Thyroid gland (tissue), 4 donors: ENCODE measurements at regions not wholly inside any gene's neighbourhood (a gene's known extent, or its start where the extent isn't known, plus 50 kb on each side); places are given as distances from the start of the nearest gene placed in this dataset.

Experiments
- DNase-seq, 2 donors: peaks; one replicate each; pipeline ENCODE4 v3.0.0-alpha.2; 2019
- H3K27ac ChIP-seq, 3 donors: fragments of 200-600 bp; sonication (generic); 1 replicate in 2 of 3; 2 replicates in 1 of 3; pipeline ENCODE4 v1.5.1; 2016 to 2019; ENCODE audit warnings: mild to moderate bottlenecking in 1 of 3, moderate library complexity in 1 of 3
- H3K27me3 ChIP-seq: fragments of 200-600 bp; sonication (generic); one replicate; pipeline ENCODE4 v1.5.1; 2019
- H3K36me3 ChIP-seq, 2 donors: fragments of 200-600 bp; sonication (generic); one replicate each; pipeline ENCODE4 v1.5.1; 2016 to 2019
- H3K4me1 ChIP-seq, 2 donors: fragments of 200-600 bp; sonication (generic); one replicate each; pipeline ENCODE4 v1.5.1; 2017 to 2019
- H3K4me3 ChIP-seq, 3 donors: fragments of 200-600 bp; sonication (generic); replicated peaks in 1 of 3; 1 replicate in 2 of 3; 2 replicates in 1 of 3; pipeline ENCODE4 v1.5.1; 2016; ENCODE audit warnings: mild to moderate bottlenecking in 1 of 3
- H3K9me3 ChIP-seq: fragments of 200-600 bp; sonication (generic); one replicate; pipeline ENCODE4 v1.5.1; 2017
- POLR2A ChIP-seq, 2 donors: fragments of 450-650 bp; IDR thresholded peaks; one replicate each; pipeline ENCODE4 v1.6.1; 2017; ENCODE audit warnings: antibody characterized with exemption in 2 of 2, mild to moderate bottlenecking in 2 of 2, moderate library complexity in 1 of 2
- WGBS, 2 donors: methylation state at CpG; one replicate each; pipeline ENCODE4 v1.1.5; 2017; 5-methylcytosine and 5-hydroxymethylcytosine counted together
- intact Hi-C: fragments of 100-400 bp; cut with DNase I; formaldehyde crosslinking; loops from one replicate; pipeline ENCODE4 v1.15.1; 2023
- TF ChIP-seq, protein P1 (sequence below), 6 experiments: fragments of 200-600 bp in 3 of 6; fragments of 450-650 bp in 3 of 6; sonication (generic) in 3 of 6; IDR thresholded peaks; one replicate each; pipeline ENCODE4 v1.5.1; 2016 to 2019; ENCODE audit warnings: antibody characterized with exemption in 6 of 6, mild to moderate bottlenecking in 2 of 6, inconsistent platforms in 1 of 6, moderate library complexity in 1 of 6

- Histone ChIP-seq H3K36me3 (no peaks in the 10 kb centered on the region), H3K4me3 (no peak overlapping the region), H3K9me3 (no peaks in the 10 kb centered on the region), H3K4me1 (no peaks in the 10 kb centered on the region), H3K27me3 (no peaks in the 10 kb centered on the region), H3K27ac (no peak overlapping the region)
- no peak for DNase-seq
- WGBS, 2 donors = 87 to 95% methylated on average over 4 of the region's 4 CpGs
- intact Hi-C loops = no loop called here
- TF ChIP-seq, protein P1, sequence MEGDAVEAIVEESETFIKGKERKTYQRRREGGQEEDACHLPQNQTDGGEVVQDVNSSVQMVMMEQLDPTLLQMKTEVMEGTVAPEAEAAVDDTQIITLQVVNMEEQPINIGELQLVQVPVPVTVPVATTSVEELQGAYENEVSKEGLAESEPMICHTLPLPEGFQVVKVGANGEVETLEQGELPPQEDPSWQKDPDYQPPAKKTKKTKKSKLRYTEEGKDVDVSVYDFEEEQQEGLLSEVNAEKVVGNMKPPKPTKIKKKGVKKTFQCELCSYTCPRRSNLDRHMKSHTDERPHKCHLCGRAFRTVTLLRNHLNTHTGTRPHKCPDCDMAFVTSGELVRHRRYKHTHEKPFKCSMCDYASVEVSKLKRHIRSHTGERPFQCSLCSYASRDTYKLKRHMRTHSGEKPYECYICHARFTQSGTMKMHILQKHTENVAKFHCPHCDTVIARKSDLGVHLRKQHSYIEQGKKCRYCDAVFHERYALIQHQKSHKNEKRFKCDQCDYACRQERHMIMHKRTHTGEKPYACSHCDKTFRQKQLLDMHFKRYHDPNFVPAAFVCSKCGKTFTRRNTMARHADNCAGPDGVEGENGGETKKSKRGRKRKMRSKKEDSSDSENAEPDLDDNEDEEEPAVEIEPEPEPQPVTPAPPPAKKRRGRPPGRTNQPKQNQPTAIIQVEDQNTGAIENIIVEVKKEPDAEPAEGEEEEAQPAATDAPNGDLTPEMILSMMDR (IDR thresholded peaks at IDR 0.05) = no peak
- no peak for TF ChIP-seq POLR2A (IDR thresholded peaks at IDR 0.05)
These were observed 221.0 kb downstream of the FOXL1 start for GRCh38 chr16:86799367-86799766.

DNA sequence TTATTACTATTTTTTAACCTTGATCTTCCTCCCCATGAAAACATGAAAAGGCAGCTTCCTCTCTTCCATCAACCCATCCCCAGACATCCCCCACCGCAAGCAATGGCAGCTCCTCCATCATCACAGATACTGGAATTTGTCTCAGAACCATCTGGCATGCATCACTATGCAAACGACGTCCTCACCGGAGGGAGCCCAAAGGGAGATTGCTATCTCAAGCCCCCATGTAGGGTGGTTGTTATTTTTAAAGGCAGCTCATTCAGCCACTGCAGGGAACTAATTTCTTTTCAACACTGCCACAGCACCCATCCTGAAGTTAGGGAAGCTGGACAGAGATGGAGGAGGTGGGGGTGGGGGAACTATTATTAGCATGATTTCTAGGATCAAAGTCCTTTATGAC is 222.5 kb downstream of the FOXL1 start:
- Histone ChIP-seq H3K4me1 (no peaks in the 10 kb centered on the region), H3K4me3 (no peak overlapping the region), H3K27me3 (no peaks in the 10 kb centered on the region), H3K9me3 (no peaks in the 10 kb centered on the region), H3K36me3 (no peaks in the 10 kb centered on the region), H3K27ac (no peak overlapping the region)
- 19 to 28% methylated on average over 4 of the region's 4 CpGs for WGBS, 2 donors
- TF ChIP-seq, protein P1 (IDR thresholded peaks at IDR 0.05) = no peak
- TF ChIP-seq POLR2A (IDR thresholded peaks at IDR 0.05) = no peak
- no peak for DNase-seq
- intact Hi-C loops = no loop called here

- DNase-seq = no peak
- H3K36me3 ChIP-seq = no peaks in the 10 kb centered on the region
- H3K9me3 ChIP-seq = no peaks in the 10 kb centered on the region
- H3K4me1 ChIP-seq = no peaks in the 10 kb centered on the region
- WGBS, 2 donors = 88 to 93% methylated on average over 2 of the region's 2 CpGs
- no peak for TF ChIP-seq POLR2A (IDR thresholded peaks at IDR 0.05)
- TF ChIP-seq, protein P1 (IDR thresholded peaks at IDR 0.05) = no peak
- intact Hi-C loops = no loop called here
- no peak overlapping the region for H3K4me3 ChIP-seq
- H3K27ac ChIP-seq = no peak overlapping the region
- H3K27me3 ChIP-seq = no peaks in the 10 kb centered on the region
These were observed 223.7 kb downstream of the FOXL1 start for GRCh38 chr16:86802013-86802412.

DNA sequence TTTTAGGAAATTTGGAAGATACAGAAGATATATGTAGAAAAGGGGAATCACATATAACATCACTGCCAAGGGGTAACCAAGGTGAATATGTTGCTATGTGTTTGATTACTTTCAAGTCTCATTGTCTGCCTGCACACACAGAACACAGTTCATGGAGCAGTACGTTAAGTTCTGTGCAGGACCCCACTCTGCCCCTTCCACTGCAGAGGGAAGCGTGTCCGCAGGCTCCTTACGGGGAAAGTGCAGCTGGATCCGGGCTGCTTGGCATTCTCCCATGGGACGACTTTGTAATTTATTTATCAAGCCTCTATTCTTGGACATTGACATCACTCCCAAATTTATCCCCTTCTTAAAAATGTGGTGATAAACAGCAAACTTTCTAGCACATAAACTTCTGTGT is 226.8 kb downstream of the FOXL1 start:
- WGBS, 2 donors = 80 to 90% methylated on average over 6 of the region's 6 CpGs
- no peak for TF ChIP-seq POLR2A (IDR thresholded peaks at IDR 0.05)
- TF ChIP-seq, protein P1 (IDR thresholded peaks at IDR 0.05) = no peak
- Histone ChIP-seq H3K36me3 (no peaks in the 10 kb centered on the region), H3K4me1 (no peaks in the 10 kb centered on the region), H3K9me3 (no peaks in the 10 kb centered on the region), H3K27me3 (no peaks in the 10 kb centered on the region), H3K27ac (no peak overlapping the region), H3K4me3 (no peak overlapping the region)
- intact Hi-C loops = no loop called here
- no peak for DNase-seq

DNA sequence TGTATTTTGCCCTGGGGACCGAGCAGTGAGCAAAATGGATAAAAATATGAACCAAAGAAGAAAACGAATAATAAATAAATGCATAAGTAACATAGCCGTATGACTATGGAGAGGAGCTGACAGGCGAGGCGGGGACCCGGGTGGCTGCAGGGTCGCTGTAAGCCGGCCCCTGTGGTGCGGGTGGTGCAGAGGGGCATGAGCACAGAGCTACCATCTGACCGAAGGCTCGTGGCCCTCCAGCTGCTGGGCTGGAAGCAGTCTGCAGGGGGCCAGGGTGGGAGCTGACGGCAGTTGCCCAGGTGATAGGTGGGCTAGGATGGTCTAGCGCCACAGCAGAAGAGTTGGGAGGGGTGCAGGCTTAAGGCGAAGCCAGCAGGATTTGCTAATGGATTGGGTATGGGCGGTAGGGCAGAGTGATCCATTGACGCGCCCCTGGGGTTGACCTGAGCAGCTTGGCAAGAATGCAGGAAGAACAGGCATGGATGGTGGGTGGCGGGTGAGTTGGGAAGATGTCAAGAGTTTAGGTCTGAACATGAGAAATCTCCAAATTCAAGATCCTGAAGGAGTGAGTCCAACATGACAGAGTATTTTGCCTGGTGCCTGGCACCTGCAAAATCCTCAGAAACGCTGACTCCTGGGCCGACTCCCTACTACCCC is 228.0 kb downstream of the FOXL1 start:
- no peaks in the 10 kb centered on the region for H3K4me1 ChIP-seq
- 85 to 87% methylated on average over 20 of the region's 20 CpGs for WGBS, 2 donors
- no peak for DNase-seq
- no peaks in the 10 kb centered on the region for H3K9me3 ChIP-seq
- H3K27ac ChIP-seq = no peak overlapping the region
- H3K36me3 ChIP-seq = no peaks in the 10 kb centered on the region
- TF ChIP-seq, protein P1 (IDR thresholded peaks at IDR 0.05) = no peak
- TF ChIP-seq POLR2A (IDR thresholded peaks at IDR 0.05) = no peak
- intact Hi-C loops = no loop called here
- no peak overlapping the region for H3K4me3 ChIP-seq
- H3K27me3 ChIP-seq = no peaks in the 10 kb centered on the region
